AG04449 (cell line): ENCODE measurements at regions not wholly inside any gene's neighbourhood (a gene's known extent, or its start where the extent isn't known, plus 50 kb on each side); places are given as distances from the start of the nearest gene placed in this dataset.
"Not testable (repeated sequence)": the region's sequence is repeated elsewhere in the genome, so short reads cannot be mapped to it uniquely, and the experiment has no call there.

Experiments
- CTCF ChIA-PET: fragments of 350-600 bp; formaldehyde crosslinking; extraction: SDS; loops from one replicate; lab custom pipeline; 2021; ENCODE audit warnings: antibody characterized with exemption; lab: Yijun Ruan, JAX
- POLR2A ChIA-PET: fragments of 400-600, 350-600 bp; formaldehyde crosslinking; extraction: SDS; loops from one replicate; lab custom pipeline; 2020; ENCODE audit warnings: antibody characterized with exemption, inconsistent platforms; lab: Yijun Ruan, JAX
- DNase-seq: peaks from one replicate; pipeline ENCODE4 v3.0.0-alpha.2; 2010; ENCODE audit warnings: low read depth, low spot score
- H3K4me3 ChIP-seq: 2 replicates; pipeline ENCODE4 v1.5.1; 2011; ENCODE audit warnings: low read depth, mild to moderate bottlenecking, control low read depth, low read length
- CTCF ChIP-seq: IDR thresholded peaks from one replicate; pipeline ENCODE4 v1.5.1; 2011; ENCODE audit warnings: mild to moderate bottlenecking, moderate library complexity, low read length, control low read depth, inconsistent platforms; ENCODE audit not compliant: insufficient read depth; ENCODE audit errors: missing control alignments

GRCh38 chr13:28579322-28579721 is 79.6 kb upstream of the POMP start:
- TF ChIP-seq CTCF = no peak
- no peak for DNase-seq
- CTCF ChIA-PET = no interaction called here

GRCh38 chr13:28576067-28576466 is 81.1 kb upstream of the FLT1 start:
- TF ChIP-seq CTCF = no peak
- ChIA-PET CTCF (no interaction called here), POLR2A (no interaction called here)
- no peak overlapping the region for H3K4me3 ChIP-seq
- DNase-seq = no peak

More at GRCh38 chr13:28579322-28579721, 79.6 kb upstream of the POMP start:
- H3K4me3 ChIP-seq = no peak overlapping the region
- POLR2A ChIA-PET = no interaction called here

- no peak for DNase-seq
- POLR2A ChIA-PET = no interaction called here
- TF ChIP-seq CTCF = no peak
- H3K4me3 ChIP-seq = no peak overlapping the region
- CTCF ChIA-PET = no interaction called here
Observed at GRCh38 chr13:28575200-28575599, 80.3 kb upstream of the FLT1 start.

GRCh38 chr13:28574617-28575142 is 79.8 kb upstream of the FLT1 start:
- CTCF ChIA-PET = no interaction called here

GRCh38 chr13:28573595-28574373 is 78.9 kb upstream of the FLT1 start:
- ChIA-PET POLR2A (no interaction called here), CTCF (no interaction called here)
- no peak for DNase-seq
- no peak for TF ChIP-seq CTCF
- H3K4me3 ChIP-seq = no peak overlapping the region

More at GRCh38 chr13:28574617-28575142, 79.8 kb upstream of the FLT1 start:
- TF ChIP-seq CTCF = no peak
- DNase-seq = peak; percentile 93
- H3K4me3 ChIP-seq = no peak overlapping the region
- POLR2A ChIA-PET = no interaction called here

- no peak for DNase-seq
- CTCF ChIA-PET = no interaction called here
- POLR2A ChIA-PET = no interaction called here
- no peak overlapping the region for H3K4me3 ChIP-seq
- TF ChIP-seq CTCF = no peak
Observed at GRCh38 chr13:28572871-28573270, 77.9 kb upstream of the FLT1 start.

GRCh38 chr13:28570356-28570755 is 75.4 kb upstream of the FLT1 start:
- CTCF ChIA-PET = interaction anchor here (1.5 kb wide), 1 partner anchor 22 kb away, joined by 4 read pairs; no protein-coding TSS in a partner anchor
- POLR2A ChIA-PET = interaction anchor here (1.3 kb wide), 1 partner anchor 39 kb away, joined by 3 read pairs; no protein-coding TSS in a partner anchor
- DNase-seq, H3K4me3 ChIP-seq: not testable (repeated sequence)
